ENCODE measurements at regions not wholly inside any gene's neighbourhood (a gene's known extent, or its start where the extent isn't known, plus 50 kb on each side); places are given as distances from the start of the nearest gene placed in this dataset.

- Mint-ChIP-seq H3K4me3 (no peak overlapping the region), H3K36me3 (ENCODE audit: low read depth) (no peaks in the 10 kb centered on the region), H3K4me1 (ENCODE audit: low read depth) (peaks cover 8% of the 10 kb centered on the region), H3K9me3 (ENCODE audit: insufficient read depth) (no peaks in the 10 kb centered on the region), H3K27ac (no peak overlapping the region), H3K27me3 (ENCODE audit: low read depth) (peaks cover 62% of the 10 kb centered on the region)
- ChIA-PET POLR2A (no interaction called here), CTCF (no interaction called here)
- ATAC-seq (no peak), DNase-seq (no peak)
These were observed 185.9 kb upstream of the ZNF618 start for GRCh38 chr9:113690055-113690740.

- Mint-ChIP-seq H3K36me3 (ENCODE audit: low read depth) (peaks cover 3% of the 10 kb centered on the region), H3K27ac (no peak overlapping the region), H3K4me3 (no peak overlapping the region), H3K9me3 (ENCODE audit: insufficient read depth) (peaks cover 4% of the 10 kb centered on the region), H3K4me1 (ENCODE audit: low read depth) (peaks cover 19% of the 10 kb centered on the region), H3K27me3 (ENCODE audit: low read depth) (peaks cover 46% of the 10 kb centered on the region)
- no peak for ATAC-seq
- POLR2A ChIA-PET, result no interaction called here
- DNase-seq, result no peak
- CTCF ChIA-PET, result no interaction called here
These were observed 183.9 kb upstream of the ZNF618 start for GRCh38 chr9:113692256-113692655.

GRCh38 chr9:113694912-113695311 lies 181.2 kb upstream of the ZNF618 start:
- peaks cover 3% of the 10 kb centered on the region for H3K36me3 Mint-ChIP-seq (ENCODE audit: low read depth)
- peaks cover 23% of the 10 kb centered on the region for H3K27me3 Mint-ChIP-seq (ENCODE audit: low read depth)
- POLR2A ChIA-PET, result no interaction called here
- ATAC-seq (no peak), DNase-seq (no peak)
- no peak overlapping the region for H3K27ac Mint-ChIP-seq
- CTCF ChIA-PET, result interaction anchor here (2.1 kb wide), 1 partner anchor 13 kb away, joined by 7 read pairs; no protein-coding TSS in a partner anchor
- H3K4me3 Mint-ChIP-seq, result no peak overlapping the region
- H3K4me1 Mint-ChIP-seq (ENCODE audit: low read depth), result peaks cover 17% of the 10 kb centered on the region
- peaks cover 4% of the 10 kb centered on the region for H3K9me3 Mint-ChIP-seq (ENCODE audit: insufficient read depth)

GRCh38 chr9:113695440-113695851 lies 180.7 kb upstream of the ZNF618 start:
- Mint-ChIP-seq H3K9me3 (ENCODE audit: insufficient read depth) (peaks cover 4% of the 10 kb centered on the region), H3K4me1 (ENCODE audit: low read depth) (peaks cover 17% of the 10 kb centered on the region), H3K4me3 (no peak overlapping the region), H3K36me3 (ENCODE audit: low read depth) (peaks cover 3% of the 10 kb centered on the region), H3K27me3 (ENCODE audit: low read depth) (peaks cover 23% of the 10 kb centered on the region), H3K27ac (no peak overlapping the region)
- ATAC-seq (peak; percentile 42), DNase-seq (peak; percentile 22)
- ChIA-PET POLR2A (no interaction called here), CTCF (interaction anchor here (1.1 to 2.1 kb wide), 2 partner anchors 12 to 14 kb away, joined by 3 to 7 read pairs; no protein-coding TSS in a partner anchor)

- Mint-ChIP-seq H3K4me1 (ENCODE audit: low read depth) (peaks cover 17% of the 10 kb centered on the region), H3K27me3 (ENCODE audit: low read depth) (peaks cover 20% of the 10 kb centered on the region), H3K4me3 (no peak overlapping the region), H3K9me3 (ENCODE audit: insufficient read depth) (peaks cover 4% of the 10 kb centered on the region), H3K36me3 (ENCODE audit: low read depth) (peaks cover 3% of the 10 kb centered on the region), H3K27ac (no peak overlapping the region)
- peak; percentile 75 for ATAC-seq
- CTCF ChIA-PET, result interaction anchor here (1.1 to 2.1 kb wide), 2 partner anchors 13 to 14 kb away, joined by 3 to 7 read pairs; no protein-coding TSS in a partner anchor
- peak; percentile 26 for DNase-seq
- POLR2A ChIA-PET, result no interaction called here
These were observed 180.2 kb upstream of the ZNF618 start for GRCh38 chr9:113695901-113696300.

GRCh38 chr9:113701774-113702755 lies 174.0 kb upstream of the ZNF618 start:
- no peak overlapping the region for H3K27ac Mint-ChIP-seq
- no peaks in the 10 kb centered on the region for H3K27me3 Mint-ChIP-seq (ENCODE audit: low read depth)
- ATAC-seq (no peak), DNase-seq (no peak)
- H3K9me3 Mint-ChIP-seq (ENCODE audit: insufficient read depth), result no peaks in the 10 kb centered on the region
- ChIA-PET POLR2A (interaction anchor here (0.6 kb wide), 1 partner anchor 61 kb away, joined by 3 read pairs; no protein-coding TSS in a partner anchor), CTCF (no interaction called here)
- no peak overlapping the region for H3K4me3 Mint-ChIP-seq
- H3K36me3 Mint-ChIP-seq (ENCODE audit: low read depth), result no peaks in the 10 kb centered on the region
- peaks cover 14% of the 10 kb centered on the region for H3K4me1 Mint-ChIP-seq (ENCODE audit: low read depth)

- Mint-ChIP-seq H3K27ac (peak overlapping the region; percentile 40), H3K4me3 (no peak overlapping the region), H3K36me3 (ENCODE audit: low read depth) (no peaks in the 10 kb centered on the region), H3K9me3 (ENCODE audit: insufficient read depth) (no peaks in the 10 kb centered on the region), H3K27me3 (ENCODE audit: low read depth) (peaks cover 3% of the 10 kb centered on the region), H3K4me1 (ENCODE audit: low read depth) (peaks cover 14% of the 10 kb centered on the region)
- CTCF ChIA-PET, result interaction anchor here (1.8 kb wide), 1 partner anchor 377 kb away, joined by 3 read pairs; no protein-coding TSS in a partner anchor
- DNase-seq, result peak; percentile 36
- ATAC-seq, result no peak
- POLR2A ChIA-PET, result no interaction called here
These were observed 170.7 kb upstream of the ZNF618 start for GRCh38 chr9:113705306-113705927.

GRCh38 chr9:113705928-113706519 lies 170.1 kb upstream of the ZNF618 start:
- Mint-ChIP-seq H3K4me1 (ENCODE audit: low read depth) (peaks cover 14% of the 10 kb centered on the region), H3K9me3 (ENCODE audit: insufficient read depth) (no peaks in the 10 kb centered on the region), H3K36me3 (ENCODE audit: low read depth) (no peaks in the 10 kb centered on the region), H3K4me3 (no peak overlapping the region), H3K27me3 (ENCODE audit: low read depth) (peaks cover 3% of the 10 kb centered on the region), H3K27ac (peak overlapping the region; percentile 40)
- DNase-seq (peak; percentile 3), ATAC-seq (no peak)
- CTCF ChIA-PET, result interaction anchor here (1.4 to 1.8 kb wide), 2 partner anchors 48 to 377 kb away, joined by 3 to 4 read pairs; no protein-coding TSS in a partner anchor
- POLR2A ChIA-PET, result no interaction called here

- POLR2A ChIA-PET, result no interaction called here
- no peaks in the 10 kb centered on the region for H3K9me3 Mint-ChIP-seq (ENCODE audit: insufficient read depth)
These were observed 168.0 kb upstream of the ZNF618 start for GRCh38 chr9:113707953-113708695.

GRCh38 chr9:113708821-113709713 lies 167.0 kb upstream of the ZNF618 start:
- ChIA-PET CTCF (no interaction called here), POLR2A (no interaction called here)
- no peak overlapping the region for H3K27ac Mint-ChIP-seq
- H3K27me3 Mint-ChIP-seq (ENCODE audit: low read depth), result peaks cover 6% of the 10 kb centered on the region
- H3K4me1 Mint-ChIP-seq (ENCODE audit: low read depth), result peaks cover 14% of the 10 kb centered on the region
- no peaks in the 10 kb centered on the region for H3K9me3 Mint-ChIP-seq (ENCODE audit: insufficient read depth)
- H3K36me3 Mint-ChIP-seq (ENCODE audit: low read depth), result no peaks in the 10 kb centered on the region
- H3K4me3 Mint-ChIP-seq, result no peak overlapping the region
- DNase-seq, result peak; percentile 4
- no peak for ATAC-seq

More at GRCh38 chr9:113707953-113708695, 168.0 kb upstream of the ZNF618 start:
- DNase-seq, result peak; percentile 1
- Mint-ChIP-seq H3K27ac (no peak overlapping the region), H3K36me3 (ENCODE audit: low read depth) (no peaks in the 10 kb centered on the region), H3K27me3 (ENCODE audit: low read depth) (peaks cover 3% of the 10 kb centered on the region), H3K4me1 (ENCODE audit: low read depth) (peaks cover 14% of the 10 kb centered on the region), H3K4me3 (no peak overlapping the region)
- CTCF ChIA-PET, result interaction anchor here (1.1 kb wide), 1 partner anchor 289 kb away, joined by 3 read pairs; no protein-coding TSS in a partner anchor
- no peak for ATAC-seq
